DMS53 treated with DMSO at 0.1 percent for 48 hours (cell line): ENCODE measurements at regions not wholly inside any gene's neighbourhood (a gene's known extent, or its start where the extent isn't known, plus 50 kb on each side); places are given as distances from the start of the nearest gene placed in this dataset.

Source experiments
- DNase-seq: peaks from one replicate; lab custom pipeline; 2025; ENCODE audit not compliant: unreplicated experiment; lab: John Stamatoyannopoulos, UW

DNA sequence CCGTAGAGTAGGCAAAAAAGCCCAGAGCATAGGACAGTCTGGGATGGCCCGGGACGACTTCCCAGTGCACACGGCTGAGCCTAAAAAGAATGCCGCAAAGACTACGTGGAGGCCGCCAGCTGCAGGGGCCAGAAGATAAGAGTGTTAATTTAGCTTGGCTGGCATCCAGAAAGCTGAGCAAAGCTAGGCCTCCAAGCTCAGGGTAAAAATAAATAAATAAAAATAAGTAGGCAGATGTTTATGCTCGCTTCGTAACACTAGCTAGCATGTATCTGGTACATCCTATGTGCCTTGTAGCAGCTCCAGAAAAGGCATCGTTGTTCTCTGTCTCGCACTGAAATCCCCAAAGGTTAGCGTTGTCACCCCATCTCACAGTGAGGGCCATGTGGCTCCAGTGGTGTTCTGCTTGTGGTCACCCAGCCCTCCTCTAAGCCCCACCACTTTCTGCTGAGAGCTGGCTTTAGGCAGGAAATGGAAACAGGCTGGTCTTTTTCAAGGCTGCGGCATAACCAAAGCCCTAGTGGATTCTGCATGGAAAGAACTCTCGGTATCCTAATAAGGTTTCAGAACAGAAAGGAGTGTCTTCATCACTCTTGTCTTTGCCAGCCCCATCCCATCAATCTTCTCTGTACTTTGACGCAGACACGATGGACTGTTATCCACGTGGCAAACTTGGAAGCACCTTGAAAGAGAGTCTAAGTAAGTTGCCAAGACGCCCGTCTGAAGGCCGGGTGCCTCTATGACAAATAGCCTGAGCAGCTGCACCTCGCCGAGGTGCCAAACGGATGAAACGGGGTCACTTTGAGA, 58.1 kb upstream of the MEF2A start:
- DNase-seq = peak; percentile 19

DNA sequence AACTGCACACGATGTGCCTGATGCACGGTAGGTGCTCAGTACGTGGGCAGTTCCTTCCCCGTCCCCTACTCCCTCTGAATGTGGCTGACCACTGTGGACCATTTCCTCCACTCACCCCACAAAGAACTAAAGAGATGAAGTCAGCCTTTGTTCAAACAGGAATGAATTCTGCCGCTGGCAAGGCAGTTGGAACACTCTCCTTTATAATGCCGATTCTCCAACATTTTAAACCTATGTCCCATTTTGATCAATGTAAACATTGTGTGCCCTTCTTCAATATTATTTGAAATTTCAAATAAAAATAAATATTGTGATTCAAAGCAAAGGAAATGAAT, 57.5 kb upstream of the MEF2A start:
- no peak for DNase-seq

DNA sequence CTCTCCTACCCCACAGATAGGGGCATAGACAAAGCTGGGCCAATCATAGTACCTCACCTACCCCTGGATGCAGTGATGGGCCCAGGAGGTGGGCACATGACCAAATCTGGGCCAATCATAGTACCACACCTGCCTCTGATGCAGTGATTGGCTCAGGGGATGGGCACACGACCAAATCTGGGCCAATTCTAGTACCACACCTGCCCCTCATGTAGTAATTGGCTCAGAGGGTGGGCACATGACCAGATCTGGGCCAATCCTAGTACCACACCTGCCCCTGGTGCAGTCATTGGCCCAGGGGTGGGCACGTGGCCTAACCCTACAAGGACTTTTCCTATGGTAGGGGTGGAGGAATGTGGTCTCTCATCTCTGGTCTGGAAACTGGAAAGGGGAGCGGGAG, 56.9 kb upstream of the MEF2A start:
- DNase-seq = no peak

DNA sequence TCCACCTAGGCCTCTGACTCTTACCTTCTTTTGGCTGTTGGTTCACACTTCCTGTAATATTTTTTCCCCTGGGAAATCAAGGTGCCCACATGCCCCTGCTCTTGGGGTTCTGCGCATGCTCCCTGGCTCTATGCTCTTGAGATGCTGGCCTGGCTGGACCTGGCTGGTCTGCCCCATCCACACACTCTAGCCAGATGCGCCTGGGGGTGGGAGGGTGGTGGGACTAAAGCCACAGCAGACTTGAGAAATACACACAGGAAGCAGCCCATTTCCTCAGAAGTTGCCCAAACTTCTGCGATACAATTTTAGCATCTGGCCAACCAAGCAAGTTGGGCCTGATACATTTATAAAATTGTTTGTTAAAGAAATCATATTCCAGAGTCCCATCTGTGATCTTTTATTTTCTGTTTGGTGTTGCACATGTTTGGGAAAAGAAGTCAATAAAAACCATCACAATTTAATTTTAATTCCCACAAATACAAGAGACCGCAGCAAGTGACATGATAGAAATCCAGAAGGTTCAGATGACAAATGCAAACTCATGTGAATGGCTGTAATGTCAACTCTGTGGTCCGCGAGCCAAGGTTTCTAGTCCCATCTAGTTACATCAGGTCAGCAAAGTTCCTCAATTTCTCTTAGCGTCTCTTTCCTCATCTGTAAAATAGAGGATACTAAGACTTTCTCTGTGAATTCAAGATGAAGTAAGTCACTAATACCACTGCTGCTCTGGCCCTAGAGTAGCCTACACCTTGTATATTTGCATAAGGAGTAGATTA, 55.9 kb upstream of the MEF2A start:
- DNase-seq = no peak

DNA sequence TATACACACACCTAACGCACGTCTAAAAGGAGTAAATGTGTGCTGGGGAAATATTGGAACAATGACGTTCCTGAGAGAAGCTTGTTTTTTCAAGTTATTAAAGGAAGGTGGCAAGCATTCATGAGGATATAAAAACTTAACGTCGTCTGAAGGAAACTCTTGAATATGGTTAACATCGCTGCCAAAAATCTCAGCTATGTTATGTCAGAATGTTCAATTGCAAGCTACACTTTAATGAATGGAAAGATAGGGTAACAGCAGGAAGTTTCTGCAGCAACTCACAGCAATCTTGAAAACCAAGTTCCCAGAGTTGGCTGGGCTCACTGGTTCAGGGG, 54.3 kb upstream of the MEF2A start:
- DNase-seq = no peak

DNA sequence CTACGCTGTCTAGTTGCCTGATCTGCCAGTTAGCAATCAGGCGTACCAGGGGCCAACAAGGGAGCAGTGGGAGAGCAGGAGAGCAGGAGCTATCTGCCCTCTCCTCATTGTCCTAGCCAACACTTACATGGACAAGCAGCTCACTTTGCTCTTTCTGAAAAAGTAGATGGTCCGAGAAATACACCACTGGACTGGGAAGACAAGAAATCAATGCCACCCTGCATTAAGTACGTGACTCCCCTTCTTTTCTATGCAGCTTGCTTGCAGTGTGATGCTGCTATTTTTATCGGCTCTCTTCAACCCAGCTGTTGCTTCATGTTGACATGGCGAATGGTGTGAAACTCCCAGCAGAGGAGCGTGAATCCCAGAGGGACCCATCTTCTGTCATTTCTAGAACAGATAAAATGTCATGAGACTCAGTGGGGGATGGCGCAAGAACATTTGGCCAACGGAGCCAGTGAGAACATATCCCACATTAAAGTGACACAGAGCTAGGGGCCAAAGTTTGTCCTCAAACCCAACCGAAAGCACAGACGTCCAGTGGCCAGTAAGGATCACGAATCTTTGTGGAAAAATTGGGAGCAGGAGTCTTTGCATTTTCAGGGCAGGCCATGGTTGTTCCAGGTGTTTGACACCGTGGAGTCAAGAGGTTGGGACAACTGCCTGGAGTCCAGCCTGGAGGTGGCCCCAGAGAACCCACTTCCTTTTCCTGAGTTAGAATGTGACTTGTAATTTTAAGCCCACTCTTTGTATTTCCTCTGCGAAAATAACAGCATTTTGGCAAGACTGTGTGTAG, 53.7 kb upstream of the MEF2A start:
- DNase-seq = no peak

DNA sequence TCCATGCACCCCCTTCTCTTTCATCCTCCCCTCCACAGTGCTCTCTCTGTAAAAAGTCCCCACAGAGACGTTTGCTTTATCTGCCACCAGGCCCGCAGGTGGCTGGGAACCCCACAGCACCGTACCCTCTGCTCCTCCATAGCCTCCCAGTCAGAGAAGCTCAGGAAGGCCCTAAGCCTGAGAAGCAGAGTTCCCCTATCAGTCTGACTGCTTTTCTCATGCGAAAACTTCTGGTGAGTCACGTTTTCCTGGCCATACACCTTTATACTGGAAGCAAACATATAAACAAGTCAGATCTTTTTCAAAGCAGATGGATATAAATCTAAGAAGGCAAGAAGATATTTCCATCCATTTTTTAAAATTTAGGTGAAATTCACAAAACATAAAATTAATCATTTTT, 51.5 kb upstream of the MEF2A start:
- DNase-seq = no peak
